IPS-18c (cell line): ENCODE measurements at regions not wholly inside any gene's neighbourhood (a gene's known extent, or its start where the extent isn't known, plus 50 kb on each side); places are given as distances from the start of the nearest gene placed in this dataset.

Source experiments
- H3K4me3 ChIP-seq: 2 replicates; pipeline ENCODE4 v1.7.0; 2013; ENCODE audit warnings: low read depth, mild to moderate bottlenecking, low read length, moderate library complexity; ENCODE audit not compliant: insufficient read depth
- H3K9me3 ChIP-seq: one replicate; pipeline ENCODE4 v1.6.1; 2013; ENCODE audit warnings: mild to moderate bottlenecking, low read length, moderate library complexity; ENCODE audit not compliant: control insufficient read depth, insufficient read depth

DNA sequence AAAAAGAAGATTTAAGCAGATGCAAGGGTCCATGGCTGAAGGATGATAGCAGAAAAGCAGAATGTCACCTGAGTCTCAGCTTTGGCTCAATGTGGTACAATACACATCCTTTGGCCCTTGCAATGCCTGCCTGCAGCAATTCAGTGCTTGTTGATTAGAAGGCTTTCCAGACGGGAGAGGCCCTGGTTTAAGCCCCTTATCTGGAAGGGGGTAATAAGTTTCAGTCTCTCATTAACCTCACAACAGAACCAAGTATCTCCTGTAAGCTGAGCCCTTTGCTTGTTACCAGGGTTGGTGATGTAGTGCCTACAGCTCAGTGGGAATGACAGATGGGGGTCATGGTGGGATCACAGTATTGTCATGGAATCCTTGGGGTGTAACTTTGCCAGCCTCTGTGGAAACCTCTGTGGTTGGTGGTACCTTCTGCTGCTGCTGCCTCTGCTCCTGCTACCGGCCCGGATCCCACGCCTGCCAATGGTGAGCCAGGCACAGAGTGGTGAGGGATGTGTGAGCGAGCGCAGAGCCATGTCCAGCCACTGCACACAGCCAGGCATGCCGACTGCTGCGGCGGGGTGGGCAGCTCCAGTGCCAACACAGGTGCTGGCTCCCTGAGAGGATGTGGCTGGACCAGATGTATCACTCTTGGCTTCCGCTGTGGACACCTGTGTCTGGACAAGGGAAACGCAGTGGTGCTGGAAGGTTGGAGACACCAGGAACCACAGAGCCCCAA, 81.2 kb downstream of the ADRA2C start:
- Histone ChIP-seq H3K4me3 (no peak overlapping the region), H3K9me3 (peaks cover 4% of the 10 kb centered on the region)

DNA sequence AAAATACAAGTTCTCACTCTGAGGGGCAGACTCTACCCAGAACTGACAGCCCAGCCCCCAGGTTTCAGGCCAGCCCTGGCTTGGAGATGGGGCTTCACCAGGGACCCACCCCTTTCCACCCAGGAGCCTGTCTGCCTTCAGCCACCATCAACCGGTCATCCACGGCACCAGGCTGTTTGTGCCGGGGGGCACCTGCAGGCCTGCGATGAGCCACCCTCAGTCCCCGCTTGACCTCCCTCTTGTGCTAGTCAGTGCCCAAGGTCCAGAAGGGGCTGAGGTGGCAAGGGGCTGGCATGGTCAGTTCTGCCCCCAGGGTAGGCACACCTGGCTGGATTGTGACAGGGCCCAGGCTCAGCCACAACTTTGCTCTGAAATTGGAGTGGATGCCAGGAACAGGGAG, 82.1 kb downstream of the ADRA2C start:
- Histone ChIP-seq H3K9me3 (peaks cover 4% of the 10 kb centered on the region), H3K4me3 (no peak overlapping the region)

DNA sequence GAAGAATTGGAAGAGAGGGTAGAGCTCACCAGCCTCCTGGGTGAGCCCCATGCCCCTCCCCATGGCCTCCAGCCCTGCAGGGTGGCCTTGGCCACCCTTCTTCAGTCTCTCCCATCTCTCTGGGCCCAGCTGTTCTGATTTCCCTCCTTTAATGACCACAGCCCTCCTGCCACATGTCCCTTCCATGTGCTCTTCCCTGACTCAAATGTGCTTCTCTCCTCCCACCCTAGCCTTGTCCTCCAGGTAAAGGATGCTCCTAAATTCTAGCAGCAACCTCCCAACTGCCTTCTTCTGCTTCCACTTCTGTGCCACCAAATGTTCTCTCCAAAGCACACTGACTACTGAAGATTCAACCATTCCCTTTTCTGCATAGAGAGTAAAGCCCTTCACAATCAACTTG, 83.0 kb downstream of the ADRA2C start:
- no peak overlapping the region for H3K4me3 ChIP-seq
- H3K9me3 ChIP-seq: peaks cover 4% of the 10 kb centered on the region

DNA sequence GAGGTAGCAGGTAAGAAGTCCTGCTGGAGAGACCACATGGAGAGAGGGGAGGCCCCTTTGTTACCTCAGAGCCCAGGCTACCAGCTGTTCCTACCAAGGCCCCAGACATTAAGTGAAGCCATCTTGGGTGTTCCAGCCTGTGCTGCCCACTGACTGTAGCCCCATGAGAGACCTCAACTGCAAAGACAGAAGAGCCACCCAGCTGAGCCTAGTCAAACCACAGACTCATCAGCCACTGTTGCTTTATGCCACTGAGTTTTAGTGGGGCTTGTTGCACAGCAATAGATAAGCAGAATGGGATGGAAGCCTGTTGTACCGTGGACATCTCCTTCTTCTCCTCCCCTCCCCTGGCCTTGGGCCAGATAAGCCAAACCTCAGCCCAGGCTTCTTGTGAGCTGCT, 83.9 kb downstream of the ADRA2C start:
- no peak overlapping the region for H3K4me3 ChIP-seq
- H3K9me3 ChIP-seq: peaks cover 4% of the 10 kb centered on the region

DNA sequence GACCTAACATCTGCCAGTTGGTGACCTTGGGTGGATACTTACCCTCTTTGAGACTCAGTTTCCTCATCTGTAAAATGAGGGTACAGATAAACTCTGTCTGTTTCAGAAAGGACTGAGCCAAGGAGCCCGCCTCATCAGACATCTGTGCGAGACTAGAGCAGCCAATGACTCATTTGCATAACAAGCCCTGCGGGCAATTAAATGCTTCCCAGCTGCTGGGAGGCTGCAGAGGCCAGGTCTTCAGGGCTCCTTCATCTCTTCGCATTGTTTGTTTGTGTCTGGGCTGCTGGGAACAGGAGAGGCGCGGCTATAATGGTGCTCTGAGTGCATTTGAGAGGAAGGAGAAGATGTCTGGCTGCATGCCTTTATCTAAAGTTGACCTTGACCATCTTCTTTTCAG, 85.0 kb downstream of the ADRA2C start:
- H3K9me3 ChIP-seq: peaks cover 4% of the 10 kb centered on the region
- H3K4me3 ChIP-seq: no peak overlapping the region

DNA sequence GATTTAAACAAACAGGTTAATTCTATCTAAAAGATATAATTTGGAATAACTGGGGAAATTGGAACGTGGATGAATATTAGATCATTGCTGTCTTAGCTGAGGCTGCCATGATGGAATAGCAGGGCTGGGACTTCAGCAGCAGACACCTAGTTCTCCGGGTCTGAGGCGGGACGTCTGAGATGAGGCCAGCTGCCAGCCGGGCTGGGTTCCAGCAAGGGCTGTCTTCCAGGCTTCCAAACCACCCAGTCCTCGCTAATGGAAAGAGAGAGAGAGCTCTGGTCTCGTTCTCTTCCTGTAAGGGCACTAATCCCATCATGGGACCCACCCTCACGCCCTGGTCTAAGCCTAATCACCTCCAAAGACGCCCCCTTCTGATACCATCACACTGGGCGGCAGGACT, 85.7 kb downstream of the ADRA2C start:
- H3K4me3 ChIP-seq: no peak overlapping the region
- peaks cover 4% of the 10 kb centered on the region for H3K9me3 ChIP-seq

DNA sequence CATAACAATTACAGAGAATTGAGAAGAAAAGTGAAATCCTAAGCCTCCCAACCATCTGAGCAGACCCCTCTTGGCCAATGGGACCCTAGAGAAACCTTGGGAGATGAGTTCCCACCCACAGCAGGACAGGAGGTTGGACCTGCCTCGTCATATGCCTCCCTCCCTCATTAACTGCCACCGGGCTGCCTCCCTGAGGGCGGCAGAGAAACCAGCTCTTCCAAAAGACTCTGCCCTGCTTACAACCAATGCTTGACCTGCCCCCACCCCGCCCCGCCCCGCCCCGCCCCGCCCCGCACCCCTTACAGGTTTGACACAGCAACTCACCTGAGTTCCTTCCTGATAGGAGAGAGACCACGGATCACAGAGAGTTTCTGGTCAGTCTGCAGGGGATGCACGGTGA, 86.1 kb downstream of the ADRA2C start:
- peaks cover 4% of the 10 kb centered on the region for H3K9me3 ChIP-seq
- H3K4me3 ChIP-seq: no peak overlapping the region

DNA sequence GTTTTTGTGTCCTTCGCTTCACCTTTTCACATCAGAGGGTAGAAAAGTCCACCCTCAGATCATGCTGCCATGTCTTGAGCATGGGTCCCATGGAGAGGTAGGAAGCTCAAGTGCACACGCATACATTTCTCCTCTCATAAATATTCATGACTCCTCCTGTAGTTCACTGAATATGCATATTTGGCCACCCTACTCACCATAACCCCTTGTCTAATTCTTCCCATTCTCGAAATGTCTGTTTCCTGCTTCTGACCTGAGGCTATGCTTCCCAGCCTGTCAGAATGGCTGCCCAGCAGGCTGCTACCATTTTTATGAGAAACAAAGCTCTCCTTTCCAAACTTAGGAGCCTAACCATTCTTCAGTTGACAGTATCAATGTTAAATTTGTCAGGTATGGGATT, 86.5 kb downstream of the ADRA2C start:
- H3K9me3 ChIP-seq: peaks cover 4% of the 10 kb centered on the region
- no peak overlapping the region for H3K4me3 ChIP-seq

DNA sequence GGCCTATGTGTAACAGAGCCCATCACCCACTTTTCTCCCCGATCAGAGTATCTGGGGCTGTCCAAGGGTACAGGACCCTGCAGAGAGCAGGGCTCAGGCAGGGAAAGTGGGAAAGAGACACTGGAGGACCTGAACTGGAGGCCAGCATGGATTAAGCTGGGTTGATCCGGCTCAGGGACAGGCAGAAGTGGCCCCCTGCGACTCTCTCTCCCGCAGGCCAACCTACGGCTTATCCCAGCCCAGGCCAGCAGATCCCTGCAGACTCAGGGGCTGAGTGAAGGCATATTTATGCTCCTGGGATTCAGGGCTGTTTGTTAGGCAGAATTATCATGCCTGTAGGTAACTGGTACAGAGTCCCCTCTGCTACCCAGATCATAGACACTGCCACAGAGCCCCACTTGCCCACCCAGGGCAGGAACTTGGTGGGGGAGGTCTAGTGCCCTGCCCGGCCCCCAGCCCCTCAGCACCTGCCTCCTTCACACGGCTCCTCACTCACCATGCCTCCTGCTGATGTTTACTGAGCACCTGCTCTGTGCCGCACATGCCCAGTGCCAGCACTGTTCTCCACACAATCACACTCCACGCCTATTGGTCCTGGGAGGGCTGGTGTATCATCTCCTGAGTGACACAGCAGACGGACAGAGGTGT, 87.3 kb downstream of the ADRA2C start:
- Histone ChIP-seq H3K4me3 (no peak overlapping the region), H3K9me3 (peaks cover 4% of the 10 kb centered on the region)

DNA sequence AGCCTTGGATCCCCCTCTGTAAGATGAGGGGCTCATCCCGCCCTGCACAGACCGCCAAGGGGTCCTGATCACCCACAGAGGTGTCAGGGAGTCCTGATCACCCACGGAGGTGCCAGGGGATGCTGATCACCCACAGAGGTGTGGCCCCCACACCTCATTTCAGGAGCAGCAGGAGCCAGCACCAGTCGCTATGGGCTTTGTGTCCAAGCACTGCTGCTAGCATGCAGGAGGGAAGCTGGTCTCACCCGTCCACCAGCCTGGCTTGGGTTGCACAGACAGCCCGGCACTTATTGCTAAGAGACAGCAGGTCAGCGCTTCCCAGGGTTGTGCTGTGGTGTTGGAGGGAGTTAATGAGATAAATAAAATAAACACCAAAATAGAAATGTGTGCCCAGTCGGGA, 88.5 kb downstream of the ADRA2C start:
- Histone ChIP-seq H3K9me3 (peaks cover 4% of the 10 kb centered on the region), H3K4me3 (no peak overlapping the region)

DNA sequence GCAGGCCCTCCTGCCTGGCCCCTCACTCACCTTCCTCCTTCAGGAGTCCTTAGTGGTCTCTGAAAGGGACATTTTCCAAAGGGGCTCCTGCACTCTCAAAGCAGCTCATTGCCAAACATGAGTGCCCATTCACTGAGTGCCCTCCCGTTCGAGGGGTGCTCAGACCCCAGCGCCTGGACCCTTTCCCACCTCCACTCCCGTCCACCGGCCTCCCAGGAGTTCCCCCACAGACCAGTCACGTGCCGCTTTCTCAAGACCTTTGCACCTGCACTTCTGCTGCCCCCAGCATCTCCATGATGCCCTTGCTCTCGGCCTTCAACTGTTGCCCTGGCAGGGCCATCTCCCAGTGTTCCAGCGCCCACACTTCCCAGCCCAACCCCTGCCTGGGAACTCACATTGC, 89.5 kb downstream of the ADRA2C start:
- no peaks in the 10 kb centered on the region for H3K9me3 ChIP-seq
- H3K4me3 ChIP-seq: no peak overlapping the region

DNA sequence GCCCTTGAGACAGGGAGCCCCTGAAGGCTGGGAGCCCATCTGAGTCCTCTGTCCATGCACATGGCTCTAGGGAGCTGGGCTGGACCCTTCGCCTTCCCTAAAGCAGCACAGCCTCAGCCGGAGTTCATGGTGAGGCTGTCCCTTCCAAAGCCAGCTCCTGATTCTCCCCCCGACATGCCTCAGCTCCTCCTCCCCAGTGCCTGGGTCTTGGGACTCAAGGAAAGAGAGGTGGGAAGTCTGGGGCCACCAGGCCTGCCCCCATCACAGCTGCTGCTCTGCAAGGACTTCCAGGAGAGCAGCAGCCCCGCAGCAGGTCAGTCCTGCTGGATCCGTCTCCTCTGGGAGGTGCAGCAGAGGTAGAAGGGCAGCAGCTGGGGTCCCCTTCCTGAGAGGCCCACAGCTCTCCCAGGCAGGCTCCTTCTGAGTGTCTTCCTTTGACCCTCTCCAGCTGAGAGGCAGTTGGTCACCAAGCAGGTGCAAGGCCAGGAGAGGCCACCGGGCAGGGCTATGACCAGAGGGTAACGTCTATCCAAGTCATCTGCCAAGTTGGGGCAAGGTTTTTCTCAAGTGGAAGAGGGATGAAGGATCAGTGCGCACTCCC, 90.5 kb downstream of the ADRA2C start:
- no peaks in the 10 kb centered on the region for H3K9me3 ChIP-seq
- no peak overlapping the region; the same call in 1 of the 2 replicates for H3K4me3 ChIP-seq

DNA sequence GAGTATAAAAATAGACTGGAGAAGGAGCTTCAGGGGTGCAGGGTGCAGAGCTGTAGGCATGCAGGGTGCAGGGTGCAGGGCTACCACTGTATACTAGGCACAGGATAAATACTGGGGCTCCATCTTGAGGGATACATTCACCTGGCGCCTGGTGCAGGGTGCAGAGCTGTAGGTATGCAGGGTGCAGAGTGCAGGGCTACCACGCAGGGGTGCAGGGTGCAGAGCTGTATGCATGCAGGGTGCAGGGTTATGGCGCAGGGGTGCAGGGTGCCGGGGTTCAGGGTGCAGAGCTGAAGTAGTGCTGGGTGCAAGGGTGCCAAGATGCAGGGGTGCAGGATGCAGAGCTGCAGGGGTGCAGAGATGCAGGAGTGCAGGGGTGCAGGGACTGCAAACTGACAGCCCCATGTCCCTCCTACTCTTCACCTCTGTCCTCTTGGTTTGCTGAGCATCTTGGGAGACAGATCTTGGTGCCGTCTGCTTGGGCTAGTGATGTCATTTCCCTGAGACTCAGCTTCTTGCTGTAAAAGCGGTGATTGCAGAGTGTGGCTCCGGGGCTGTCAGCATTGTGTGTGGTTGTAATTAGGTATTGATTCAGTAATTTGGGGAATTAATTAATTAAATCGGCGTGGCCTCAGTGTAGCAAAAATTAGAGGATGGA, 91.2 kb downstream of the ADRA2C start:
- H3K9me3 ChIP-seq: no peaks in the 10 kb centered on the region
- no peak overlapping the region for H3K4me3 ChIP-seq

DNA sequence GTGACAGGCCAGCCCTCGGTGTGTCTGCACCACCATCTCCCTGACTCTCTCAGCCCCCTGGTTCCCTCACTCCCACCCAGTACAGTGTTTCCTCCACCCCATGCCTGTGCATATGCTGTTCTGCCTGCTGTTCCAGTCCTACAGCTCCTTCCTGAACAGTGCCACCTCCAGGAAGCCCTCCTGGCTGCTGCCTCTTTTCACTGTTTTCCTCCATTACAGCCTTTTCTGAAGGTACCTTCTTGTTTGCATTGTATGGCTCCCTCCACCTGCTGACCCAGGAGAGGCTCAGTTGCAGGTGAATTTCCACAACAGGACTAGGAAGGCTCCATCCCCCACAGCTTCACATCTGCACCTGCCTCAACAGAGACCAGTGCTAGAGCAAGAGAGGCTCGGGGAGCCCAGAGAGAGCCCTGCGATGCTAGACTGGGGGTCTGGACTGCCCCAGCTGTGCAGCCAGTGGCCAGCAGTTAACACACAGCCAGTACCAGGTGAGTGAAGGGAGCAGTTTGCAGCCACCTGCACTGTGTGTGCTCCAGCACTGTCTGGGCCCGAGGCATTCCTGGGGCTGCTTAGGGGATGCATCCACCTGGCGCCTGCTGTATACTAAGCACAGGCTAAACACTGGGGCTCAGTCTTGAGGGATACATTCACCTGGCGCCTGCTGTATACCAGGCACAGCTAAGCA, 92.0 kb downstream of the ADRA2C start:
- H3K4me3 ChIP-seq: no peak overlapping the region
- no peaks in the 10 kb centered on the region for H3K9me3 ChIP-seq

DNA sequence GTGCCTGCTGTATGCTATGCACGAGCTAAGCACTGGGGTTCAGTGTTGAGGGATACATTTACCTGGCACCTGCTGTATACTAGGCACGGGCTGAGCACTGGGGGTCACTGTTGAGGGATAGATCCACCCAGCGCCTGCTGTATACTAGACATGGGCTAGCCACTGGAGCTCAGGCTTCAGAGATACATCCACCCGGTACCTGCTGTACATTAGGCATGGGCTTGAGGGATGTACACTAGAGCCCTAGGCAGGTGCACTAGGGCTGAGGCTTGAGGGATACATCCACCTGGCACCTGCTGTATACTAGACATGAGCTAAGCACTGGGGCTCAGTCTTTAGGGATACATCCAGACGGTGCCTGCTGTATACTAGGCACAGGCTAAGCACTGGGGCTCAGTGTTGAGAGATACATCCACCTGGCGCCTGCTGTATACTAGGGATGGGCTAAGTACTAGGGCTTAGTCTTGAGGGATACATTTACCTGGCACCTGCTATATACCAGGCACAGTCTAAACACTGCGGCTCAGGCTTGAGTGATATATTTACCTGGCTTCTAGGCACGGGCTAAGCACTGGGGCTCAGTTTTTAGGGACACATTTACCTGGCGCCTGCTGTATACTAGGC, 92.7 kb downstream of the ADRA2C start:
- Histone ChIP-seq H3K4me3 (no peak overlapping the region), H3K9me3 (no peaks in the 10 kb centered on the region)

DNA sequence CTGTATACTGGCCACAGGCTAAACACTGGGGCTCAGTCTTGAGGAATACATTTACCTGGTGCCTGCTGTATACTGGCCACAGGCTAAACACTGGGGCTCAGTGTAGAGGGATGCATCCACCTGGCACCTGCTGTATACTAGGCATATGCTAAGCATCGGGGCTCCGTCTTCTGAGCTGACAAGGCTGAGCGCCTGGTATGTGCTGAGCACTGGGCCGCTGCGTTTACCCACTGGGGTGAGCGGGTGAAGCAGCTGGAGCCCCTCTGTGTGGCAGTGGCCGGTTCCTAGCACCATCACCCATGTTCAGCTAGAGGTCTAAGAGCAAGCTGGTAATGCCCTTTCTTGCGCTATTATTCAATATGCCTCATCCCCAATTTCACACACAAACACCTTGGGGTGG, 93.4 kb downstream of the ADRA2C start:
- no peak overlapping the region for H3K4me3 ChIP-seq
- no peaks in the 10 kb centered on the region for H3K9me3 ChIP-seq
